SK-N-SH (cell line): ENCODE measurements at regions not wholly inside any gene's neighbourhood (a gene's known extent, or its start where the extent isn't known, plus 50 kb on each side); places are given as distances from the start of the nearest gene placed in this dataset.

Experiments used
- CTCF ChIA-PET: fragments of 300-600, 350-600 bp; formaldehyde crosslinking; extraction: SDS; loops from one replicate; lab custom pipeline; 2021; lab: Yijun Ruan, JAX
- POLR2A ChIA-PET: fragments of 350-600 bp; sonication (Branson Sonifier 250); formaldehyde crosslinking; extraction: SDS; loops from one replicate; lab custom pipeline; 2020; ENCODE audit warnings: antibody characterized with exemption, inconsistent platforms; lab: Yijun Ruan, JAX
- DNase-seq: peaks from one replicate; pipeline ENCODE4 v3.0.0; 2012
- H2AFZ ChIP-seq: fragments of 200-600 bp; sonication (generic); 2 replicates; pipeline ENCODE4 v1.8.1; 2016; ENCODE audit warnings: antibody characterized with exemption, mild to moderate bottlenecking, low read depth
- H3F3A ChIP-seq: fragments of 200-600 bp; sonication (generic); replicated peaks from 2 replicates; pipeline ENCODE3; 2016; ENCODE audit warnings: antibody characterized with exemption, mild to moderate bottlenecking; ENCODE audit not compliant: insufficient read depth
- H3K27ac ChIP-seq, 2 experiments: fragments of 200-500 bp in 1 of 2; fragments of 200-600 bp in 1 of 2; sonication (Bioruptor generic) in 1 of 2; sonication (generic), shearing (Covaris generic) in 1 of 2; 2 replicates each; pipeline versions ENCODE4 v1.5.1 to v1.6.1; 2014 to 2016; ENCODE audit warnings: low read depth in 2 of 2, inconsistent platforms in 1 of 2, low read length in 1 of 2, mild to moderate bottlenecking in 1 of 2, mixed read lengths in 1 of 2
- H3K27me3 ChIP-seq: fragments of 200-600 bp; sonication (generic), shearing (Covaris generic); 2 replicates; pipeline ENCODE4 v1.6.1; 2016; ENCODE audit warnings: mixed run types; ENCODE audit not compliant: insufficient read depth
- H3K36me3 ChIP-seq, 2 experiments: fragments of 200-500 bp in 1 of 2; fragments of 200-600 bp in 1 of 2; sonication (Bioruptor generic) in 1 of 2; sonication (generic) in 1 of 2; replicated peaks in 1 of 2; 2 replicates each; pipeline versions ENCODE3 to v1.5.1; 2014 to 2016; ENCODE audit warnings: low read length in 1 of 2, mild to moderate bottlenecking in 1 of 2; ENCODE audit not compliant: insufficient read depth in 2 of 2, control insufficient read depth in 1 of 2
- H3K4me1 ChIP-seq, 2 experiments: fragments of 200-500 bp in 1 of 2; fragments of 200-600 bp in 1 of 2; sonication (Bioruptor generic) in 1 of 2; sonication (generic), shearing (Covaris generic) in 1 of 2; 2 replicates each; pipeline versions ENCODE4 v1.5.1 to v1.6.1; 2014 to 2016; ENCODE audit warnings: low read depth in 1 of 2, low read length in 1 of 2, mixed run types in 1 of 2; ENCODE audit not compliant: insufficient read depth in 2 of 2, control insufficient read depth in 1 of 2
- H3K4me2 ChIP-seq: fragments of 200-600 bp; sonication (generic), shearing (Covaris generic); 2 replicates; pipeline ENCODE4 v1.6.1; 2017; ENCODE audit warnings: mixed run types
- H3K4me3 ChIP-seq, 2 experiments: fragments of 200-500 bp in 1 of 2; fragments of 200-600 bp in 1 of 2; sonication (Bioruptor generic) in 1 of 2; sonication (generic), shearing (Covaris generic) in 1 of 2; 2 replicates each; pipeline versions ENCODE4 v1.5.1 to v1.8.1; 2014 to 2016; ENCODE audit warnings: low read depth in 2 of 2, inconsistent platforms in 1 of 2, low read length in 1 of 2, mild to moderate bottlenecking in 1 of 2, mixed read lengths in 1 of 2, moderate library complexity in 1 of 2
- H3K79me2 ChIP-seq: fragments of 200-600 bp; sonication (generic); 2 replicates; pipeline ENCODE4 v1.8.1; 2017; ENCODE audit warnings: mild to moderate bottlenecking; ENCODE audit not compliant: insufficient read depth
- H3K9ac ChIP-seq: fragments of 200-600 bp; sonication (generic); 2 replicates; pipeline ENCODE4 v1.6.1; 2017; ENCODE audit warnings: mixed run types
- H3K9me2 ChIP-seq: fragments of 200-600 bp; sonication (generic); 2 replicates; pipeline ENCODE4 v1.6.1; 2017; ENCODE audit warnings: mixed run types
- H3K9me3 ChIP-seq: fragments of 200-600 bp; sonication (generic); 2 replicates; pipeline ENCODE4 v1.6.1; 2017; ENCODE audit warnings: mixed run types, mild to moderate bottlenecking, moderate library complexity
- H4K20me1 ChIP-seq: fragments of 200-600 bp; sonication (generic); 2 replicates; pipeline ENCODE4 v1.6.1; 2017; ENCODE audit warnings: mild to moderate bottlenecking, mixed run types; ENCODE audit not compliant: insufficient read depth
- CHD2 ChIP-seq: fragments of 150-350 bp; IDR thresholded peaks from 2 replicates; pipeline ENCODE4 v1.6.1; 2018; ENCODE audit warnings: low read length; ENCODE audit not compliant: partially characterized antibody
- EZH2phosphoT487 ChIP-seq: fragments of 200-600 bp; sonication (generic); IDR thresholded peaks from 2 replicates; pipeline ENCODE4 v1.6.1; 2017; ENCODE audit warnings: low read depth, mixed run types, mild to moderate bottlenecking, antibody characterized with exemption, moderate library complexity, borderline replicate concordance
- FOXJ3 ChIP-seq: sonication (generic); formaldehyde crosslinking; IDR thresholded peaks from 2 replicates; pipeline ENCODE4 v1.5.1; 2020; ENCODE audit warnings: mild to moderate bottlenecking, missing genetic modification reagents
- FOXM1 ChIP-seq: IDR thresholded peaks from 2 replicates; pipeline ENCODE4 v1.4.0; 2012; ENCODE audit warnings: low read depth, mild to moderate bottlenecking
- GABPA ChIP-seq: IDR thresholded peaks from 2 replicates; pipeline ENCODE4 v1.4.0; 2012; ENCODE audit warnings: low read depth, mild to moderate bottlenecking
- MEF2A ChIP-seq: IDR thresholded peaks from 2 replicates; pipeline ENCODE4 v1.4.0; 2012; ENCODE audit warnings: low read depth, borderline replicate concordance
- MXI1 ChIP-seq: IDR thresholded peaks from 2 replicates; pipeline ENCODE4 v1.6.1; 2012; ENCODE audit warnings: mild to moderate bottlenecking, low read depth, low read length, improper control_type of control experiment
- RCOR1 ChIP-seq: fragments of 150-350 bp; IDR thresholded peaks from 2 replicates; pipeline ENCODE4 v1.6.1; 2017; ENCODE audit warnings: antibody characterized with exemption, low read length
- RXRA ChIP-seq: IDR thresholded peaks from 2 replicates; pipeline ENCODE4 v1.4.0; 2012; ENCODE audit warnings: low read depth, mild to moderate bottlenecking, borderline replicate concordance
- SIN3A ChIP-seq: IDR thresholded peaks from 2 replicates; pipeline ENCODE4 v1.6.1; 2012; ENCODE audit warnings: low read depth, mild to moderate bottlenecking, low read length, moderate library complexity, borderline replicate concordance
- TCF12 ChIP-seq: IDR thresholded peaks from 2 replicates; pipeline ENCODE4 v1.4.0; 2012
- TEAD4 ChIP-seq: IDR thresholded peaks from 2 replicates; pipeline ENCODE4 v1.4.0; 2012; ENCODE audit warnings: mild to moderate bottlenecking, borderline replicate concordance; ENCODE audit not compliant: insufficient read depth
- TF ChIP-seq, protein P1 (sequence below): IDR thresholded peaks from 2 replicates; pipeline ENCODE4 v1.6.1; 2012; ENCODE audit warnings: mild to moderate bottlenecking, low read depth, low read length, moderate library complexity
- TF ChIP-seq, protein P2 (sequence below): fragments of 200-600 bp; sonication (generic); IDR thresholded peaks from 2 replicates; pipeline ENCODE4 v1.6.1; 2017; ENCODE audit warnings: antibody characterized with exemption, mild to moderate bottlenecking, moderate library complexity

DNA sequence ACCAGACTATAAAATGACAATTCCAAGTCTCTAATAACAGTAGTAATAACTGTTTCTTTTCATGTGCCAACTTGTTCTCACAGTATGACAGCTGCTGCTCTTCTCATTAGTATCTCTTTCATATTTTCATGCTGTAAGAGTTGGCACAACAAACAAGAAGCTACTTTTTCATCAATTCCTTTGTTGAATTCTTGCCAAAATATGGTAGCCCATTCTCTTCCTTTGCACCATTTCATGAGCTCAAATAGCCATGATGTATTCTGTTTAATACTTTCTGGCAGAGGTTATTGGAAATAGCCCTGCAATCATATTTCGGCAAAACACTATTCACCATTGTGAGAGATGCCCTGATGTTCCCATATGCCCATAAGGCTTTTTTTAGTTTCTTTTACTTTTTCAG is 1100.7 kb downstream of the TRHDE start (continued):
- TF ChIP-seq, protein P1, sequence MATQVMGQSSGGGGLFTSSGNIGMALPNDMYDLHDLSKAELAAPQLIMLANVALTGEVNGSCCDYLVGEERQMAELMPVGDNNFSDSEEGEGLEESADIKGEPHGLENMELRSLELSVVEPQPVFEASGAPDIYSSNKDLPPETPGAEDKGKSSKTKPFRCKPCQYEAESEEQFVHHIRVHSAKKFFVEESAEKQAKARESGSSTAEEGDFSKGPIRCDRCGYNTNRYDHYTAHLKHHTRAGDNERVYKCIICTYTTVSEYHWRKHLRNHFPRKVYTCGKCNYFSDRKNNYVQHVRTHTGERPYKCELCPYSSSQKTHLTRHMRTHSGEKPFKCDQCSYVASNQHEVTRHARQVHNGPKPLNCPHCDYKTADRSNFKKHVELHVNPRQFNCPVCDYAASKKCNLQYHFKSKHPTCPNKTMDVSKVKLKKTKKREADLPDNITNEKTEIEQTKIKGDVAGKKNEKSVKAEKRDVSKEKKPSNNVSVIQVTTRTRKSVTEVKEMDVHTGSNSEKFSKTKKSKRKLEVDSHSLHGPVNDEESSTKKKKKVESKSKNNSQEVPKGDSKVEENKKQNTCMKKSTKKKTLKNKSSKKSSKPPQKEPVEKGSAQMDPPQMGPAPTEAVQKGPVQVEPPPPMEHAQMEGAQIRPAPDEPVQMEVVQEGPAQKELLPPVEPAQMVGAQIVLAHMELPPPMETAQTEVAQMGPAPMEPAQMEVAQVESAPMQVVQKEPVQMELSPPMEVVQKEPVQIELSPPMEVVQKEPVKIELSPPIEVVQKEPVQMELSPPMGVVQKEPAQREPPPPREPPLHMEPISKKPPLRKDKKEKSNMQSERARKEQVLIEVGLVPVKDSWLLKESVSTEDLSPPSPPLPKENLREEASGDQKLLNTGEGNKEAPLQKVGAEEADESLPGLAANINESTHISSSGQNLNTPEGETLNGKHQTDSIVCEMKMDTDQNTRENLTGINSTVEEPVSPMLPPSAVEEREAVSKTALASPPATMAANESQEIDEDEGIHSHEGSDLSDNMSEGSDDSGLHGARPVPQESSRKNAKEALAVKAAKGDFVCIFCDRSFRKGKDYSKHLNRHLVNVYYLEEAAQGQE: no peak
- TF ChIP-seq RXRA (no peak), FOXJ3 (no peak), FOXM1 (no peak), EZH2phosphoT487 (no peak), MEF2A (no peak), RCOR1 (no peak), GABPA (no peak), CHD2 (no peak)
- TF ChIP-seq, protein P2, sequence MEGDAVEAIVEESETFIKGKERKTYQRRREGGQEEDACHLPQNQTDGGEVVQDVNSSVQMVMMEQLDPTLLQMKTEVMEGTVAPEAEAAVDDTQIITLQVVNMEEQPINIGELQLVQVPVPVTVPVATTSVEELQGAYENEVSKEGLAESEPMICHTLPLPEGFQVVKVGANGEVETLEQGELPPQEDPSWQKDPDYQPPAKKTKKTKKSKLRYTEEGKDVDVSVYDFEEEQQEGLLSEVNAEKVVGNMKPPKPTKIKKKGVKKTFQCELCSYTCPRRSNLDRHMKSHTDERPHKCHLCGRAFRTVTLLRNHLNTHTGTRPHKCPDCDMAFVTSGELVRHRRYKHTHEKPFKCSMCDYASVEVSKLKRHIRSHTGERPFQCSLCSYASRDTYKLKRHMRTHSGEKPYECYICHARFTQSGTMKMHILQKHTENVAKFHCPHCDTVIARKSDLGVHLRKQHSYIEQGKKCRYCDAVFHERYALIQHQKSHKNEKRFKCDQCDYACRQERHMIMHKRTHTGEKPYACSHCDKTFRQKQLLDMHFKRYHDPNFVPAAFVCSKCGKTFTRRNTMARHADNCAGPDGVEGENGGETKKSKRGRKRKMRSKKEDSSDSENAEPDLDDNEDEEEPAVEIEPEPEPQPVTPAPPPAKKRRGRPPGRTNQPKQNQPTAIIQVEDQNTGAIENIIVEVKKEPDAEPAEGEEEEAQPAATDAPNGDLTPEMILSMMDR: no peak

DNA sequence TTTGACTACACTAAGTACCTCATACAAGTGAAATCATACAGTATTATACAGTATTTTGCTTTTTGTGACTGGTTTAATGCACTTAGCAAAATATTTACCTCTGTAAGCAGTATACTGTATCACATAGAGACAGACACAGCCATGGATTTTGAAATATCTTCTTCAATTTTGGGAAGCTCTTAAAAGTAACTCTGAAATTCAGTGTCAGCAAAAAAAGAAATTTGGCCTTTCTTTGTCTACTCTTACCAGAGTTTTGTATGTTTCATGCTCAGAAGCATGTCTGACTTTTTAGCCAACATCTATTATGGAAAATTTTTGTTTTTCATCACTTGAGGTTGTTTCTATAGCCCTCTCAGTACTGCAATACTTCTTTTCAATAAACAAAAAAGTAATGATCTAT is 1102.2 kb downstream of the TRHDE start:
- no peak overlapping the region for H3K4me2 ChIP-seq
- H2AFZ ChIP-seq: no peak overlapping the region
- no peak overlapping the region for H3K4me3 ChIP-seq

More for the DNA sequence above, 1102.2 kb downstream of the TRHDE start:
- Histone ChIP-seq H4K20me1 (no peaks in the 10 kb centered on the region), H3K9ac (no peak overlapping the region), H3K36me3 (no peaks in the 10 kb centered on the region), H3K4me1 (no peaks in the 10 kb centered on the region), H3K79me2 (no peaks in the 10 kb centered on the region), H3F3A (no peaks in the 10 kb centered on the region), H3K27ac (no peak overlapping the region), H3K27me3 (no peaks in the 10 kb centered on the region), H3K9me2 (0 out of 2 replicates have a peak, but pooled peaks cover 3% of the 10 kb centered on the region), H3K9me3 (no peaks in the 10 kb centered on the region)
- TF ChIP-seq TEAD4 (no peak), CHD2 (no peak), RXRA (no peak), GABPA (no peak), FOXM1 (no peak), TCF12 (no peak), MXI1 (no peak), SIN3A (no peak)
- TF ChIP-seq, protein P1: no peak
- ChIA-PET CTCF (interaction anchor here (0.6 kb wide), 1 partner anchor 113 kb away, joined by 3 read pairs; no protein-coding TSS in a partner anchor), POLR2A (no interaction called here)
- DNase-seq: no peak
